Vagina (tissue), 2 donors: ENCODE measurements at regions not wholly inside any gene's neighbourhood (a gene's known extent, or its start where the extent isn't known, plus 50 kb on each side); places are given as distances from the start of the nearest gene placed in this dataset.

Source experiments
- DNase-seq, 2 donors: peaks; one replicate each; pipeline ENCODE4 v3.0.0-alpha.2; 2017; ENCODE audit errors: extremely low spot score in 2 of 2
- H3K27ac ChIP-seq: fragments of 200-600 bp; sonication (generic); one replicate; pipeline ENCODE4 v1.5.1; 2019
- H3K27me3 ChIP-seq: fragments of 200-600 bp; sonication (generic); one replicate; pipeline ENCODE4 v1.5.1; 2019
- H3K36me3 ChIP-seq, 2 donors: fragments of 200-600 bp; sonication (generic); one replicate each; pipeline ENCODE4 v1.5.1; 2017 to 2019
- H3K4me1 ChIP-seq: fragments of 200-600 bp; sonication (generic); one replicate; pipeline ENCODE4 v1.5.1; 2019
- H3K4me3 ChIP-seq, 2 donors: fragments of 200-600 bp; sonication (generic); 1 replicate in 1 of 2; 2 replicates in 1 of 2; pipeline ENCODE4 v1.5.1; 2016 to 2019
- H3K9me3 ChIP-seq: fragments of 200-600 bp; sonication (generic); one replicate; pipeline ENCODE4 v1.5.1; 2019
- POLR2A ChIP-seq, 2 donors: fragments of 450-650 bp; IDR thresholded peaks; one replicate each; pipeline ENCODE4 v1.6.1; 2017; ENCODE audit warnings: antibody characterized with exemption in 2 of 2, mild to moderate bottlenecking in 2 of 2, moderate library complexity in 2 of 2
- POLR2AphosphoS5 ChIP-seq, 2 donors: sonication (generic); formaldehyde crosslinking; IDR thresholded peaks; one replicate each; pipeline ENCODE4 v1.9.0; 2017; ENCODE audit warnings: antibody characterized with exemption in 2 of 2, mild to moderate bottlenecking in 2 of 2, low read depth in 1 of 2; ENCODE audit not compliant: insufficient read depth in 1 of 2
- intact Hi-C: fragments of 100-400 bp; cut with DNase I; formaldehyde crosslinking; loops from one replicate; pipeline ENCODE4 v1.15.1; 2023
- TF ChIP-seq, protein P1 (sequence below), 3 experiments: fragments of 450-650 bp in 2 of 3; fragments of 200-600 bp in 1 of 3; sonication (generic) in 1 of 3; IDR thresholded peaks; one replicate each; pipeline ENCODE4 v1.5.1; 2017 to 2019; ENCODE audit warnings: antibody characterized with exemption in 3 of 3, mild to moderate bottlenecking in 2 of 3, moderate library complexity in 2 of 3

DNA sequence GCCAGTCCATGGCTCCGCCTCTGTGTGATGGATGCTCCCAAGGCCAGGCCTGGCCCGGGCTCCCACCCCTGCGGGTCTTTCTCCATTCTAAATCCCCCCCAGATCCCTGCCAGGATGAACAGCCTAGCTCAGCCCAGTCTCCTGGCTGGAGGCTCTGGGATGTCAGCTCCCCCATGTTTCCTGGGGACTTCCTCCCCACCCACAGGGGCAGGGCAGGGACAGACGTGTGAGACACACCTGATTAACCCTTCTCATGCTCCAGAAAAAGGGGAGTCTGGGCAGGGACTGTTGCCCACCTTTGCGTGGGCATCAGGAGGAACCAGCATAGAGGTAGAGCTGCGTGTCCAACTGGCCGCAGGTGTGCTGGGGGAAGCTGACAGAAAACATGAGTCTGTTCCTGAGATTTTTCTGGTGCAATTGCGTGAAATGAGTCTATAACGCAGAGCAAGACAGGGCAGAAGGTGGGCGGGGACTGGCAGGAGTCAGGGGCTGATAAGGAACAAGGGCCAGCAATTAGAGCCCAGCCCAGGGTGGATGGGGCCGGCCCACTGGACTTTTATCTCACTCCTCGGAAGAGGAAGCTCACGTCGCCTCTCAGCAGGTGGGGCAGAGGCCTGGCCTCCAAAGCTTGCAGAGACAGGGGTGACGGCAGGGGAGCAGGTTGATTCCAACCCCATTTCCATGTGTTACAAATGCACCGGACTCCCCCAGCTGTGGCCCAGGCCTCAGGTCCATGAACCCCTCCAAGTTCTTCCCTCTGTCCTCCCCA, 238.2 kb downstream of the RBFOX3 start:
- Histone ChIP-seq H3K4me1 (no peaks in the 10 kb centered on the region), H3K36me3 (no peaks in the 10 kb centered on the region), H3K4me3 (no peak overlapping the region), H3K27ac (no peak overlapping the region), H3K9me3 (no peaks in the 10 kb centered on the region), H3K27me3 (no peaks in the 10 kb centered on the region)
- TF ChIP-seq POLR2AphosphoS5 (IDR thresholded peaks at IDR 0.05; ENCODE audit: insufficient read depth in 1 of 2, low read depth in 1 of 2) (no peak), POLR2A (IDR thresholded peaks at IDR 0.05) (no peak)
- TF ChIP-seq, protein P1, sequence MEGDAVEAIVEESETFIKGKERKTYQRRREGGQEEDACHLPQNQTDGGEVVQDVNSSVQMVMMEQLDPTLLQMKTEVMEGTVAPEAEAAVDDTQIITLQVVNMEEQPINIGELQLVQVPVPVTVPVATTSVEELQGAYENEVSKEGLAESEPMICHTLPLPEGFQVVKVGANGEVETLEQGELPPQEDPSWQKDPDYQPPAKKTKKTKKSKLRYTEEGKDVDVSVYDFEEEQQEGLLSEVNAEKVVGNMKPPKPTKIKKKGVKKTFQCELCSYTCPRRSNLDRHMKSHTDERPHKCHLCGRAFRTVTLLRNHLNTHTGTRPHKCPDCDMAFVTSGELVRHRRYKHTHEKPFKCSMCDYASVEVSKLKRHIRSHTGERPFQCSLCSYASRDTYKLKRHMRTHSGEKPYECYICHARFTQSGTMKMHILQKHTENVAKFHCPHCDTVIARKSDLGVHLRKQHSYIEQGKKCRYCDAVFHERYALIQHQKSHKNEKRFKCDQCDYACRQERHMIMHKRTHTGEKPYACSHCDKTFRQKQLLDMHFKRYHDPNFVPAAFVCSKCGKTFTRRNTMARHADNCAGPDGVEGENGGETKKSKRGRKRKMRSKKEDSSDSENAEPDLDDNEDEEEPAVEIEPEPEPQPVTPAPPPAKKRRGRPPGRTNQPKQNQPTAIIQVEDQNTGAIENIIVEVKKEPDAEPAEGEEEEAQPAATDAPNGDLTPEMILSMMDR (IDR thresholded peaks at IDR 0.05): no peak
- DNase-seq: no peak
- intact Hi-C loops: no loop called here

DNA sequence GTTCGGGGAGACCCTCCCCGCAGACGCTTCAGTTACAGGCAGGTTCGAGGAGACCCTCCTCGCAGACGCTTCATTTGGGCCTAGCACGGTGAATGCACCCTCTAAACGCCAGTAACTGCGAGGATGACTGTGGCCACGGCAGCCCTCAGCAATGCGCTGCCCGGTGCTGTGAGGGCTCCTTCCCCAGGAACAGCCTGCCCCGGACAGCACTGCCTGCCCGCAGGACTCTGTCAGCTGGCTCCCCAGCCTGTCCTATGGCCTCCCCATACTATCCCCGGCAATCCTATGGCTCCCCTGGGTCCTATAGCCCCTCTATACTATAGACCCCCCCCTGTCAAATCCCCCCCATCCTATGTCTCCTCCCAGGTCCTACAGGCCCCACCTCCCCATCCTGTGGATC, 238.9 kb downstream of the RBFOX3 start:
- Histone ChIP-seq H3K9me3 (no peaks in the 10 kb centered on the region), H3K27ac (no peak overlapping the region), H3K36me3 (no peaks in the 10 kb centered on the region), H3K4me3 (no peak overlapping the region), H3K4me1 (no peaks in the 10 kb centered on the region), H3K27me3 (no peaks in the 10 kb centered on the region)
- TF ChIP-seq POLR2A (IDR thresholded peaks at IDR 0.05) (no peak), POLR2AphosphoS5 (IDR thresholded peaks at IDR 0.05; ENCODE audit: insufficient read depth in 1 of 2, low read depth in 1 of 2) (no peak)
- TF ChIP-seq, protein P1 (IDR thresholded peaks at IDR 0.05): no peak
- intact Hi-C loops: no loop called here
- DNase-seq: no peak

DNA sequence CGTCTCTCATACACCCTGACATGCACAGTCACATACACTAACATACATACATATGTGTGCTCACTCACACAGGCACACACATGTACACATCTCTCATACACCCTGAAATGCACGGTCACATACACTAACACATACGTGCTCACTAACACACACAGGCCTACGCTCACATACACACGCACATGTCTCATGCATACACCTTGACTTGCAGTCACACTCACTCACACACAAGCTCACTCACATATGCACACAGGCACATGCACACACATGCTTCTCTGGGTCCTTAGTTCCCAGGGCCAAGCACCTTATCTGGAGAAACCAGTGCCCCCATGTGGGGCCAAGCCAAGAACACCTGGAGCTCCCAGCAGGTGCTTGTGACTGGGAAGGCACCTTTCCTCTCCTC, 240.3 kb downstream of the RBFOX3 start:
- no peaks in the 10 kb centered on the region for H3K36me3 ChIP-seq
- no peak overlapping the region for H3K4me3 ChIP-seq
- TF ChIP-seq POLR2A (IDR thresholded peaks at IDR 0.05) (no peak), POLR2AphosphoS5 (IDR thresholded peaks at IDR 0.05; ENCODE audit: insufficient read depth in 1 of 2, low read depth in 1 of 2) (no peak)
- TF ChIP-seq, protein P1 (IDR thresholded peaks at IDR 0.05): no peak
- intact Hi-C loops: no loop called here
- no peak for DNase-seq
- H3K27ac ChIP-seq: no peak overlapping the region
- H3K4me1 ChIP-seq: no peaks in the 10 kb centered on the region
- no peaks in the 10 kb centered on the region for H3K27me3 ChIP-seq
- no peaks in the 10 kb centered on the region for H3K9me3 ChIP-seq

DNA sequence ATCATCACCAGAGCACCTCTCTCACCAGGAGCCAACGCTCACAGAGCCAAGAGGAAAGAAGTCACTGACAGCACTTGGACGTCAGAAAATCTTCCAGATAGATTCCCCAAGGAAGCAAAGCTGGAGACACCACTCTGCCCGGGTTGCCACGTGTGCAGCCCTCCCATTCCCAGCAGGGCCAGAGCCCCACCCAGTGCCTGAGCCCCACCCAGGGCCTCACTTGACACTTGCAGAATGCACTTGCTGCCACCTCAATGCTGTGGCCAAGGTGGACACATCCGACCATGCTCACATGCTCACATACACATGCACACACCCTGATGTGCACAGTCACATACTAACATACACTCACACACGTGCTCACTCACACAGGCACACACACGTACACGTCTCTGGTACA, 240.7 kb downstream of the RBFOX3 start:
- H3K4me3 ChIP-seq: no peak overlapping the region
- no peaks in the 10 kb centered on the region for H3K27me3 ChIP-seq
- TF ChIP-seq POLR2AphosphoS5 (IDR thresholded peaks at IDR 0.05; ENCODE audit: insufficient read depth in 1 of 2, low read depth in 1 of 2): no peak
- TF ChIP-seq, protein P1 (IDR thresholded peaks at IDR 0.05): no peak
- no peak for TF ChIP-seq POLR2A (IDR thresholded peaks at IDR 0.05)
- intact Hi-C loops: no loop called here
- H3K9me3 ChIP-seq: no peaks in the 10 kb centered on the region
- H3K27ac ChIP-seq: no peak overlapping the region
- DNase-seq: no peak
- no peaks in the 10 kb centered on the region for H3K36me3 ChIP-seq
- H3K4me1 ChIP-seq: no peaks in the 10 kb centered on the region

DNA sequence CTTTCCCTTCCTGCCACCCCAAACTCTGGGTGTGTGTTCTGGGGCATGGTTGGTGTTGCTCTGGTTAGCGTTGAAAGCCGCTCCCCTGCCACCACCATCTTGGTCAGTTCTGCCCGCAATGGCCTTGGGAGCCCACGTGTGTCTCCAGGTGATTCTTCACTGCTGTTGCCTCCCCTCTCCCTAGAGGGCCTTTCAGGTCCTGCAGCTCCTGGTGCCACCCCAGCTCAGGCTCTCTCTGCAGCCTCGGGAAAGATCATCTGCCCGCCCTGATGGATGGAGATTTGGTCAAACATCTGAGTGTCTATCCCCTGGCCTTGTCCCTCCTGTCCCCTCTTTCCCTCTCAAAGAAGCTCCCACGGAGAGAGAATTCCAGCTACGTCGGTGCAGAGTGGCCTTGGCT, 241.3 kb downstream of the RBFOX3 start:
- intact Hi-C loops: no loop called here
- Histone ChIP-seq H3K4me1 (no peaks in the 10 kb centered on the region), H3K36me3 (no peaks in the 10 kb centered on the region), H3K27me3 (no peaks in the 10 kb centered on the region), H3K27ac (no peak overlapping the region), H3K9me3 (no peaks in the 10 kb centered on the region), H3K4me3 (no peak overlapping the region)
- no peak for DNase-seq
- TF ChIP-seq POLR2A (IDR thresholded peaks at IDR 0.05): no peak
